Cardiac fibroblast (primary cell): ENCODE measurements at regions not wholly inside any gene's neighbourhood (a gene's known extent, or its start where the extent isn't known, plus 50 kb on each side); places are given as distances from the start of the nearest gene placed in this dataset.

Experiments
- DNase-seq, 2 donors: peaks; one replicate each; pipeline versions ENCODE4 v3.0.0 to v3.0.0-alpha.2; 2010; ENCODE audit warnings: low read depth in 2 of 2
- H3K4me3 ChIP-seq, 2 donors: replicated peaks in 1 of 2; 1 replicate in 1 of 2; 2 replicates in 1 of 2; pipeline ENCODE4 v1.5.1; 2011; ENCODE audit warnings: low read depth in 2 of 2, low read length in 2 of 2, mild to moderate bottlenecking in 2 of 2, moderate library complexity in 1 of 2
- TF ChIP-seq, protein P1 (sequence below): IDR thresholded peaks from one replicate; pipeline ENCODE4 v1.5.1; 2011; ENCODE audit warnings: low read depth, mild to moderate bottlenecking, low read length, inconsistent platforms

DNA sequence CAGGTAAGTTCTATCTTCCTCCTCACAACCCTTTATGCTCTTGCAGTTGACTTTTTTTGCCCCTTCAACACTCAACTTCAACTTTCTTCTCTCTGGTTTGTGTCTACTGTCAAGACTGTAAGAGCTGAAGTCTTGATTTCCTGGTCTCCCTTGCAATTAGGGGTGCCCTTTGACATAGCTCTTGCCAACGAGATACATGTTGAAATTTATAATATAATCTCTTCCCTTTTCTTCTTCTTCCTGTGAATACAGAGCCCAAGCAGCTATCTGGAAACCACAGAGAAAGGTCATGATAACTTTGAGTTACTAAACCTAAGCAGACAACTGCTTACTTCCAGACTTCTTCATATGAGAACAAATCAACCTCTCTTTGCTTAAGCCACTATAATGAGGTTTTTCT is 163.5 kb downstream of the MC4R start:
- TF ChIP-seq, protein P1, sequence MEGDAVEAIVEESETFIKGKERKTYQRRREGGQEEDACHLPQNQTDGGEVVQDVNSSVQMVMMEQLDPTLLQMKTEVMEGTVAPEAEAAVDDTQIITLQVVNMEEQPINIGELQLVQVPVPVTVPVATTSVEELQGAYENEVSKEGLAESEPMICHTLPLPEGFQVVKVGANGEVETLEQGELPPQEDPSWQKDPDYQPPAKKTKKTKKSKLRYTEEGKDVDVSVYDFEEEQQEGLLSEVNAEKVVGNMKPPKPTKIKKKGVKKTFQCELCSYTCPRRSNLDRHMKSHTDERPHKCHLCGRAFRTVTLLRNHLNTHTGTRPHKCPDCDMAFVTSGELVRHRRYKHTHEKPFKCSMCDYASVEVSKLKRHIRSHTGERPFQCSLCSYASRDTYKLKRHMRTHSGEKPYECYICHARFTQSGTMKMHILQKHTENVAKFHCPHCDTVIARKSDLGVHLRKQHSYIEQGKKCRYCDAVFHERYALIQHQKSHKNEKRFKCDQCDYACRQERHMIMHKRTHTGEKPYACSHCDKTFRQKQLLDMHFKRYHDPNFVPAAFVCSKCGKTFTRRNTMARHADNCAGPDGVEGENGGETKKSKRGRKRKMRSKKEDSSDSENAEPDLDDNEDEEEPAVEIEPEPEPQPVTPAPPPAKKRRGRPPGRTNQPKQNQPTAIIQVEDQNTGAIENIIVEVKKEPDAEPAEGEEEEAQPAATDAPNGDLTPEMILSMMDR: no peak
- DNase-seq: no peak
- H3K4me3 ChIP-seq: no peak overlapping the region

DNA sequence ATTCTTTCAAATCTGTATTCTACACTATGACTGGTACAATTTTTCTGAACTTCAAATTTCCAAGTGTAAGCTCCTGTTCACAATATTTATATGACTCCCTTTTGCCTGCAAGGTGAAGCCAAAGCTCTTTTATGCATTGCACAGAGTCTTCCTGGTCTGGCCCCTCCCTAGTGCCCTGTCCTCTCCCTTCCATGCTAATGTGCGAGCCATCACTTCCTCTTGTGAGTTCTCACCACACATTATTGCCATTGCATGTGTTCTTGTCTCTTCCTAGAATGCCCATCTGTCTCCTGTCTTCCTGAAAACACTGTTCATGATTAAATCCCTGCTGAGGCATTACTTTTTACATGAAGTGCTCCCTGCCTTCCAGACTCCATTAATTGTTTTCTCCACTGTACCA is 169.9 kb downstream of the MC4R start:
- H3K4me3 ChIP-seq: no peak overlapping the region
- TF ChIP-seq, protein P1: no peak
- DNase-seq: no peak

- H3K4me3 ChIP-seq: no peak overlapping the region
- TF ChIP-seq, protein P1: no peak
- DNase-seq: no peak
These were observed 172.0 kb downstream of the MC4R start for GRCh38 chr18:60200558-60200957.

DNA sequence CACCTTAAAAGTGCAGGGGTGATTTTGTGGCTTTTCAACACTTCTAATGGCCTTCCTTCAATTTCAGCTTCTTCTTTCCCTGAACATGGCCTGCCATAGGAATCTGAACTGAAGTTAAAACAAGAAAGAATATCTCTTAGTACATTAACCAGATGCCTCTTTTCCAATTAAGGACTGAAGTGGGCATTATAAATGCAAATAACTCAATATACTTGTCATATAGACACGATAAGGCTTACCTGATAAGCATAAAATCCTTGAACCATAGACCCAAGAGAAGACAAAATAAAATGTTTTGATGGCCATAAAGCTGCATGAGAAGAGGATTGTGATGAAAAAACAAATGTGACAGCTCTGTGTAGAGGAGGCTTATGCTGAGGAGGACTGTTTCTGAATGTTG is 173.1 kb downstream of the MC4R start:
- TF ChIP-seq, protein P1: no peak
- no peak overlapping the region for H3K4me3 ChIP-seq
- no peak for DNase-seq

DNA sequence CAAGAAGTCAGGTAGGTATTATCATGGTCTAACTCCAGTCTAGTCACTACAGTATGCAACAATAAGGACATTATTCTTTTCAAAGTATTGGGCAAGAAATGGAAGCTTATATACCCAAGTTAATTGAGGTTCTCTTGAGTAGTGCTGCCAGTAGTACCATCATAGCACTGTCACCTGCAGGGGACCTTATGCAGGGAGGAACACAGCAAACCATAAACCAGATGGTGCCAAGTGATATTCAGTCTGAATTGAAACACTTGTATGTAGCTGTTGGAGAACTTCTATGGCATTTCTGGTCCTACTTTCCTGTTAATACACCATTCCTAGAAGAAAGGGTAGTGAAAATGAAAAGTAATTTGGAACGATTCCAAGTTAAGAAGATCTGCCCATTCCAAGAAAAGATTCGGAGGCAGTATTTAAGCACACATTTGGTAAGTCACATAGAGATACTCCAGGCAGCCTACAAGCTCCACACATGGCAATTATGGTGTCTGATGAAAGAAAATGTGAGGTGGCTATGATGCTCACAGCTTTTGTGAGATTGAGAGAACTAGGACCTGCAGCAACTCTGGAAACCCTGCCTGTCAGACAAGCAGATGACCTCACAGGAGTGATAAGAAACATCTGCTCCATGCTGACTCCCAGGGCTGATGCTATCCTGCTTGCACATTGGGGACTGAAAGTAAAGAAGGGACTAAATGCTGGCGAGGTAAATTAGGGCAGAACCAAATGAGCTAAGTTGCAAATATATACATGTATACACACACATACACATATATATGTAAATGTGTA is 174.7 kb downstream of the MC4R start:
- no peak for DNase-seq
- TF ChIP-seq, protein P1: no peak
- no peak overlapping the region for H3K4me3 ChIP-seq

- TF ChIP-seq, protein P1: no peak
- H3K4me3 ChIP-seq: no peak overlapping the region
- DNase-seq: no peak
These were observed 175.6 kb downstream of the MC4R start for GRCh38 chr18:60196836-60197606.
